NCI-H1436 (cell line): ENCODE measurements at regions not wholly inside any gene's neighbourhood (a gene's known extent, or its start where the extent isn't known, plus 50 kb on each side); places are given as distances from the start of the nearest gene placed in this dataset.

Experiments used
- DNase-seq: peaks from one replicate; lab custom pipeline; 2025; lab: John Stamatoyannopoulos, UW

DNA sequence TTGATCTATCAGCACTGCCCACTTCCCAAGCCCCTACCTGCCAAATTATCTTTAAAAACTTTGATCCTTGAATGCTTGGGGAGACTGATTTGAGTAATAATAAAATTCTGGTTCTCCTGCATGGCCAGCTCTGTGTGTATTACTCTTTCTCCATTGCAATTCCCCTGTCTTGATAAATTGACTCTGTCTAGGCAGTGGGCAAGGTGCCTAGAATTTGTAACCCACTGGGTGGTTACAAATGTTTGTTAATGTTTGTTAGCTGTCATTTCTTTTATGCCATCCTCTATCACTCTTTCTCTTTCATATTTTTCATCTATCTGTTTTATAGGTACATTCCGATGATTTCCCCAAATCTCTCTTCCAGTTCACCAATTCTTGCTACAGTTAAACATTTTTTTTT is 694.1 kb downstream of the TYW1 start:
- no peak for DNase-seq

GRCh38 chr7:67692425-67692824 is 695.8 kb downstream of the TYW1 start:
- no peak for DNase-seq

DNA sequence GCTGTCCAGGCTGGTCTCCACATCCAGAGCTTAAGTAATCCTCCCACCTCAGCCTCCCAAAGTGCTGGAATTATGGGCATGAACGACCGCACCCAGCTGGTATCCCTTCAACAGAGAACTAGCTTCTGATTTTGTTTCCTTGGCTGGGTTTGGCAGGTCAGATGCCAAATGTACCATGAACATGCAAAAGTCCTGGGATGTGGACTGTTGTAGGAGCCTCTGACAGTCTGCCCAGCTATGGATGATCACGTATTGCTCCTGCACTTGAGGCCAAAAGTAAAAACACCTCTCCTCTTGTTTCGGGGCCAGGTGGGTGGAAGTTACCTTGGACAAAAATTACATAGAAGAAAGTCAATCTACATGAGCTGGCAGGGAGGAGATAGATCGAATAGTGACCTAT is 699.5 kb downstream of the TYW1 start:
- DNase-seq: no peak

DNA sequence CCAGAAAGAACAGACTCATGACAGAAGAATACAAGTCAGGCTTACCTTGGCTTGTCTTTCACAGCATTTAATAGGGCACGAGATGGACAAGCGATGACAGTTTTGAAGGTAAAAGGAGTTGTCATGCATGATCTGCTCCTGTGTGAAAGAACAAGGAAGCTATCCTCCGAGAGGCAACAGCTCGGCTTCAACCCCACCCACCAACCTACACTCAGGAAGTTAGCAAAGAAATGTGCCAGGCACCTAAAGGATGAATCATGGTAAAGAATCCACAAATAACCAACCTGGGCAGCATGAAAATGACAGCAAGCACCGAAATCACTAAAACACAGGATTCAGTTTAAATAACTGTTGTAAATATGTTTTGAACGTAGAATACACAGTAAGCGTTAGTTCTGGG is 700.2 kb downstream of the TYW1 start:
- DNase-seq: no peak

DNA sequence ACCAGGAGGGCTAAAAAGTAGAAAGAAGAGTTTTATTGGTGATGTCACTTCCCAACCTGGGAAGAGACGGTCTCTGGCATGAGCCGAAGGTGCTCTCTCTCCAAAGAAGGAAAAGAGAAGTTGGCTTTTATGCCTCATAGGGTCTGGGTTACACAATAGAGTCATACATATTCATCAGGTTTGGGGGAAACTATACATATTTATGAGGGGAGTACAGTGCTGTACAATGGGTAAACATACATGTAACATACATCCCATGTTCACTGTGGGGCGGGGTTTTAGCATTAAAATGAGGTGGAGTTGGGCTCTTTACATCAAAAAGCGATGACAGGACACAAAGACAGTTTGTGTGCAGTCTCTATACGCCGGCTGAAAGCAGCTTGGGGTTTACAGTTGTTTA is 701.7 kb downstream of the TYW1 start:
- no peak for DNase-seq

- no peak for DNase-seq
These were observed 709.2 kb downstream of the TYW1 start for GRCh38 chr7:67705850-67706249.

DNA sequence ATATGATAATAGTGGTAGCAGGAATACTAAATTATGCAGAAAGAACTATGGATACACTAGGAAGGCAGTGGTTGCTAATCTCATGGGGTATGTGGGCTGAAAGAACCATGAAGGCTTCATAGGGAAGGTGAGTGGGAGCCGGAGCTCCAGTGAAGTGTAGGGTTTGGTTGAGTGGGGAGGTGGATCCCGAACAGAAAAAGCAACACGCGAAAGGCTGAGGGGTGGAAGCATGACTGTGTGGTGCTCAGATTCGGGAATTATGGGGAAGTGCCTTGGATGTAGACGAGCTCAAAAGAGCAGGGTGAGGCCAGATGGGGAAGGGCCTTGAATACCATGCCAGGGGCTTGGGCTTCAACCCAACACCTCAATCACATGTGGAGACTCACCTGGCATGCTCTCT is 715.1 kb downstream of the TYW1 start:
- DNase-seq: no peak

DNA sequence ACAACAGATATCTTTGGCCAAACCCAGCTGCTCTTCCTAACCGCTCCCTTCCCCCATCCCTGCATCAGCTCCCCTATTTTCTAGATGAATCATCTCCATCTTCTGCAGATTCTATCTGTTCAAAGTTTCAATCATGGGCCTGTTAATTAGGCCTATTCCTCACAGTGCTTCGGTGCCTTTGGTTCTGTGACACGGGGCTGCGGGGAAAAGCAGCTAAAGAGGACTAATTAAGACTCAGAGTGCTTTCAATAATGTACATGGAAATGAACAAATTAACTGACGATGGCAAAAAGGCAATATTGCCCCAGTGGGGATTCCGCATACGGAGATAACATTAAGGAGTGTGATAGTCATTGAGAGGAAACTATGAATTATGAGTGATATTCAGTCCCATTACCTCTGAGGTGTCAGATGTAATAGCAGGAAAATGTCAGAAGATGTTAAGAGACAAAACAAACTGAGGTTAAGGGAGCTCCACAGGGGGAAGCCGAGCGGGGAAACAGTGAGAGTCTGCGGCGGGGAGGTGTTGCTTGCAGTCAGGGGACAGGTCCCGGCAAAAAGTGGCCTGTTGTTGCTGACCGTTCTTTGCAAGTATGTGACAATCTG is 716.9 kb downstream of the TYW1 start:
- no peak for DNase-seq

DNA sequence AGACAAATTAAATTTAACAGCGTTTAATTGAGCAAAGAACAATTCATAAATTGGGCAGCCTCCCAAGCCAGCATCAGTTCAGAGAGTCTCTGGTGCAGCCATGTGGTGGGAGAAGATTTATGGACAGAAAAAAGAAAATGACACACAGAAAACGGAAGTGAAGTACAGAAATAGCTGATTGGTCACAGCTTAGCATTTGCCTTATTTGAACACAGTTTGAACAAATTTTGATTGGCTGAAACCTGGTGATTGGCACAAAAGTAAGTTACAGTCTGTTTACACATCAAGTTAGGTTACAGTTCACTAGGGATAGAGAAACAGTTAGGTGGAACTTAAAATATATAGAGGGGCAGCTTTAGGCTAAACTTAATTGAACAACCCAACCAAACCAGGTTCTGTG is 720.1 kb downstream of the TYW1 start:
- DNase-seq: no peak

- DNase-seq: no peak
These were observed 727.0 kb downstream of the TYW1 start for GRCh38 chr7:67723591-67723990.

GRCh38 chr7:67724435-67724834 is 727.8 kb downstream of the TYW1 start:
- no peak for DNase-seq

DNA sequence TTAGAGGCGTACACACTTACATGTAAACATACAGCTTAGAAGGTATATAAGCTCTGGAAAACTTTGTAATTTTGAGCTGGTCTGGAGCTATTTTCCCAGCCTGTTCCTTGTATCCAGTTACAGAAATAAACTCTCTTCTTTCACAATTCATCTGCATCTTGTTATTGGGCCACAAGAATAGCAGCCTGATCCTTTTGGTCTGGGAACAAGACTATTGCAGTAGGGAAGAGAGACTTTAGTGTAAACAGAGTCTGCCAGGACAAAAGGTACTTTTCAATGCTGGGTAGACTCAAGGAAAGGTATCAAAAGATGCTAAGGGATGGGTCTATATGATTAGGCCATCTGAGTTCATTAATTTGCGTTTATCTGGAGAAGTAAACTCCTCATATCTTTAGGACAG is 728.3 kb downstream of the TYW1 start:
- no peak for DNase-seq

DNA sequence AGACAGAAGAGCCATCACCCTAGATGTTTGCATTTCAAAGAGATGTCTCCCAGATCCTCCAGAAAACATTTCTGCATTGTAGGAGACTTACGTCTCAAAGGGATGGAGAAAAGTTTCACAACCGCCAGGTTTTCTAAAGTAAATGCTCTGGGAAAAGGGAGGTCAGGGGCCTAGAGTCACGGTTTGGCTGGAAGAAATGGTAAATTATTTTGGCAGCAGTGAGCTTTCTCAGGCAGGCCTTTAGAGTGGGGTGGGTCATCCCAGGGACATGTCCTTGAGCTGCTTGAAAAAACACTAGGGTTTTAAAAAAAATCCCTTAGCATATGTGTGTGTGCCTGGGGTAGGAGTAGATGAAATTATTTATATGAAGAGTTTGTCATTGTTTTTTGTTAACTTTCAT is 728.8 kb downstream of the TYW1 start:
- no peak for DNase-seq

DNA sequence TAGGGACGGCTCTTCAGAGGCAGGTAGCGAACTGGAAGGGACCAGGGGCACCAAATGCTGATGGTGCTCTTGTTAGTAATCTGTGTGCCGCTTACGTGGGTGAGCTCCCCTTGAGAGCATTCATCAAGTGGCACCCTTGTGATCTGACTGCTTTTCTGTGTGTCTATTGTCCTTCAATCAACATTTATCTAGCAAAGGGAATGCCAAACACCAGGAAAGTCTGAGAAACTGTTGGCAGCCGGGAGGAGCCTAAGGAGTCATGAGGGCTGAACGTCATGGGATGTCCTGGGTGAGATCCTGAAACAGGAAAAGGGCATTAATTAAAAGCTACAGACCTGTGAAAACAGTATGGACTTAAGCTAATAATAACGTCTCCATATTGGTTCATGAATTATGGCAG is 733.1 kb downstream of the TYW1 start:
- no peak for DNase-seq

DNA sequence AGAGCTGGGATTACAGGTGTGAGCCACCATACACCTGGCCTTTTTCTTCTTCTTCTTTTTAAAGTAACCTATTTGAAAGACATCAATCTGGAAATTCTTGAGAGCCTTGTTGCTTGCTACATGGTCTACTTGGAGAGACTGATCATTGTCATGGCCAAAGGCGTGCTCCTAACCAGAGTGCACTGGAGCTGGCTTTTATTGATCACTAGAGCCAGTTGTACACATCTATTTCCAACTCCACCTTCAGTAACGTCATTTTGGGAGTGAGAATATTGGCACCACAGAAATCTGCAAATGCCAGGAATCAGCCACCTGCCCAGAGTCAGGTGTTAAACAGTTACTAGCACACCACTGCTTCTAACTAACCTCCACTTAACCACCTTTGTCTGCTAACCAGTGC is 735.1 kb downstream of the TYW1 start:
- DNase-seq: no peak

GRCh38 chr7:67732898-67733297 is 736.3 kb downstream of the TYW1 start:
- no peak for DNase-seq

DNA sequence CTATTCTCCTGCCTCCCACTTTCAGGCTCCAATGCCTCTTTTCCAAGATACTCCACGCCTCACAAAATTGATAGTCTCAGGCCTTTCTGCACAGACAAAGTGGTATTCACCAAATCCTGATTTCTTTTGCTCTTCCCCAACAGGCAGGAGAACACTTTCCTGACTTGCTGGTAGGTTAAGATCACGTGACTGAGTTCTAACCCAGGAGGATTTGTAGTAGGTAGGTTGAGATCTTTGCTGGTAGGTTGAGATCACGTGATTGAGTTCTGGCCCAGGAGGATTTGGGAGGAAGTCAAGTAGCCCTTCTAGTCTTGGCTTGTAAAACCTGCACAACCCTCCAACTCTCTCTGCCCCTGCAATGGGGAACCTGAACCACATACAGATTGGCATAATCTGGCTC is 741.5 kb downstream of the TYW1 start:
- no peak for DNase-seq

DNA sequence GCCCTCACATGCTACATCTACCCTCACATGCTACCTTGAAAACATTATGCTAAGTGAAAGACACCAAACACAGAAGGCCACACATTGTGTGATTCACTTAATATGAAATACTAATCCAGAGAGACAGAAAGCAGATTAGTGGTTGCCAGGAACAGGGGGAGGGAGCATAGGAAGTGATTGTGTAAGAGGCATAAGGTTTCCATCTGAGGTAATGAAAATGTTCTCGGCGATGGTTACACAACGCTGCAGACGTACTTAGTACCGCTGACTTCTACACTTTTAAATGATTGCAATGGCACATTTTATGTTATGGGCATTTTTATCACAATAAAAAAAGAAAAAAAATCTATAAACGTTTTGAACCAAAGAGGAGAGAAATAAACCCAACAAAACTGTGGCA is 742.3 kb downstream of the TYW1 start:
- no peak for DNase-seq

GRCh38 chr7:67743501-67743900 is 746.9 kb downstream of the TYW1 start:
- DNase-seq: no peak

- DNase-seq: no peak
These were observed 755.6 kb downstream of the TYW1 start for GRCh38 chr7:67752227-67752626.

DNA sequence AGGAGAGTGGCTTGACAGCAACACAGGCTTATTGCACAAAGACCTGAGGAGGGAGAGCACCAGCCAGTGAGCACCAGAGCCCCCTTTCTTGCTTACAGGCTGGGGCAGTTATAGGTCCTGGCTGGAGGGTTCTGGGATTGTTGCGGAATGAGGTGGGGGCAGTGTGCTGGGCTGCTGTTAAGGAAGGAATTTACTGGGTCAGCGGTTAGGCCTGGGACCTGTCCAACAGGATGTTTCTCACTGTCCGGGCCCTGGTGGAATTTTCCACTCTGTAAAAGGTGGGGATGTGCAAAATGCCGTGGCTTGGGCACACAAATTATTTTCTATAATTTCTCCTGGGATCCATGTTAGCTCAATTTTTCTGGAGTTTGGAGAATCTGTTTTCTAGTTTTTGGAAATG is 757.3 kb downstream of the TYW1 start:
- no peak for DNase-seq

DNA sequence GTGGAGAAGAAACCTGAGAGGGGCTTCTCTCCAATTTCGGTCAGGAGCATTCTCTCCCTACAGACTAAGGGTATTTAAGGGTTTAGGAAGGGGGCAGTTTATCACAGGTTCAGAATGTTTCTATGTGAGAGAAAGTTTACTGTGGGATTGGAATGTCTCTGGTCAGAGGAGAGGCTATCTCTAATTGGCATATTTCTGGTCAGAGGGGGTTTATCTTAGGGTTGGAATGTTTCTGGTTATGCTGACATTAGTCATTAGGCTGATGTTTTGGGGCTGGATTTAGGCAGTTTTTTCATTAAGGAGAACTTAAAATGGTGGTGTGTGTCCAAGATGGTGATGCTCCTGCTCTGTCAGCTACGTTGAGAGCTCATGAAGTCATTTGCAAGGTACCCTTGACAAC is 758.0 kb downstream of the TYW1 start:
- DNase-seq: no peak

DNA sequence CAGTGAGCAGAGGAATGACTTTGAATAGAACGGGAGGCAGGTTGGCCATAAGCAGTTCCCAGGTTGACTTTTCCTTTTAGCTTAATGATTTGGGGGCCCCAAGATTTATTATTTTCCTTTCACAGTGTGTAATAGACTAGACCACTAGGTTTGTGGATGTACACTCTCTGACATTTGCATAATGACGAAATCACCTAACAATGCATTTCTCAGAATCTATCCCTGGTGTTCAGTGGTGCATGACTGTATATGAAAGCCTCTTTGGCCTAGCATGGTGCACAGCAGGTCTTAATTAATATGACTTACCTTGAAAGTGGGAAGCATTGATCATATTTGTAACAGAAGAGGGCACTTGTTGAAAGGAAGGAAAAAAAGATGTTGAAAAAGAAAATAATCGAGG is 761.9 kb downstream of the TYW1 start:
- DNase-seq: no peak

DNA sequence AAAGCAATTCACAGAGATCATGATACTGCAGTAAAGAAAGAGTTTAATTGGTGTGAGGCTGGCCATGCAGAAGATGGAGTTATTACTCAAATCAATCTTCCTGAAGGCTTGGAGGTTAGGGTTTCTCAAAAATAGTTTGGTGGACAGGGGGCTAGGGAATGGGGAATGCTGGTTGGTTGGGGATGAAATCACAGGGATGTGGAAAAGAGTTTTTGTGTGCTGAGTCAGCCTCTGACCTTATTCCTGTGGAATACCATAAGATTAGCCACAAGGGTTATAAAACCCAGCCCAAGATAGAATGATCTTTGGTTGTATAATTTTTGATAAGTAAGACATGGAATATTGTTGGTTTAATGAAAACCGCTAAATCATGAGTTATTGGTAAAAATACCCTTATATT is 764.3 kb downstream of the TYW1 start:
- no peak for DNase-seq

DNA sequence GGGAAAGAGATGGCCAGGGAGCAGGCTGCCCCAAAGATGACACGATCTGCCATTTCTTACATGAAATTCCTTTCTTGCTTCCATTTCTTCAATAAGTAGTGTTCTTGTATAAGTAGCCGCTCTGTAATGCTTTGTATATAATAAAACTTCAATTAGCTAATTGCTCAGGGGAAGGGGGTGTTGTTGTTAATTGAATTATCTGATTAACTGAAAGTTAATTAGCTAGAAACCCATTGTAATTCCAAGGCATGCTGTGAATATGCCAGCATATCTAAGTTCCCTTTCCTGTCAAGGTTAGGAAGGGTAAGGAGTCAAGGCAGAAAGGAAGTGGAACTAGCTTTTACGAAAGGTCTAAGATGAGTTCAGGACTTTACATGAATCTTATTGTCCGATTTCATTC is 765.9 kb downstream of the TYW1 start:
- no peak for DNase-seq
